WERI-Rb-1 (cell line): ENCODE measurements at regions not wholly inside any gene's neighbourhood (a gene's known extent, or its start where the extent isn't known, plus 50 kb on each side); places are given as distances from the start of the nearest gene placed in this dataset.

Experiments used
- DNase-seq: peaks from one replicate; pipeline ENCODE4 v3.0.0-alpha.2; 2020
- H3K27ac ChIP-seq: fragments of 250-450 bp; sonication (Bioruptor Pico); 2 replicates; pipeline ENCODE4 v1.5.1; 2020; ENCODE audit warnings: mild to moderate bottlenecking, moderate library complexity
- H3K27me3 ChIP-seq: fragments of 250-450 bp; sonication (Bioruptor Pico); 2 replicates; pipeline ENCODE4 v1.5.1; 2021; ENCODE audit warnings: mild to moderate bottlenecking, low read depth, moderate library complexity; ENCODE audit not compliant: insufficient read depth, severe bottlenecking
- H3K36me3 ChIP-seq: fragments of 250-450 bp; sonication (Bioruptor Pico); 2 replicates; pipeline ENCODE4 v1.5.1; 2020; ENCODE audit warnings: mild to moderate bottlenecking, moderate library complexity
- H3K4me3 ChIP-seq: 2 replicates; pipeline ENCODE4 v1.5.1; 2011; ENCODE audit warnings: low read depth, mild to moderate bottlenecking, control low read depth, low read length
- H3K9me3 ChIP-seq: fragments of 250-450 bp; sonication (Bioruptor Pico); 2 replicates; pipeline ENCODE4 v1.5.1; 2021; ENCODE audit warnings: mild to moderate bottlenecking, moderate library complexity; ENCODE audit not compliant: severe bottlenecking
- CTCF ChIP-seq: IDR thresholded peaks from 2 replicates; pipeline ENCODE4 v1.5.1; 2011; ENCODE audit warnings: low read depth, mild to moderate bottlenecking, control low read depth, inconsistent platforms, low read length

DNA sequence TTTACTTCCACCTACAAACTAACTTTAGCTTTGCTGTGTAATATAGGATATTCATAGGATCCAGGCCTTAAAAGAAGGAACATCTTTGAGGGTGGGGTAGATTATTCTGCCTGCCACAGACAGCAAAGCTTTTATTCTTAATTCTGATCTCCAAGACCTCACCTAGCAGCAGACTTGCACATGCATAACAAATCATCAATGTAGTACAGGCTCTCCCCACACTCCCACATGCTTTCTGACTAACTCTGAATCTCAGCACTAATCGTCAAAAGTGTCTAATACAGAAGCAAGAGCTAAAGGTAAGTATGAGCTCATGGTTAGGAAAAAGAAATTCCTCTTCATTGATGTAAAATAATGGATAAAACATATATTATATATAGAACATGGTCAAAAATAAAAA lies 1468.5 kb upstream of the B3GALT2 start:
- H3K36me3 ChIP-seq = no peaks in the 10 kb centered on the region

GRCh38 chr1:194653385-194653784 lies 1467.0 kb upstream of the B3GALT2 start:
- no peaks in the 10 kb centered on the region for H3K27me3 ChIP-seq
- no peaks in the 10 kb centered on the region for H3K36me3 ChIP-seq
- H3K9me3 ChIP-seq = no peaks in the 10 kb centered on the region
- DNase-seq = no peak
- H3K4me3 ChIP-seq = no peak overlapping the region
- no peak overlapping the region for H3K27ac ChIP-seq
- TF ChIP-seq CTCF = no peak

More for the DNA sequence above, 1468.5 kb upstream of the B3GALT2 start:
- Histone ChIP-seq H3K4me3 (no peak overlapping the region), H3K27ac (no peak overlapping the region), H3K9me3 (no peaks in the 10 kb centered on the region), H3K27me3 (no peaks in the 10 kb centered on the region)
- no peak for DNase-seq
- no peak for TF ChIP-seq CTCF

- no peaks in the 10 kb centered on the region for H3K27me3 ChIP-seq
- TF ChIP-seq CTCF = no peak
- H3K4me3 ChIP-seq = no peak overlapping the region
- H3K27ac ChIP-seq = no peak overlapping the region
- DNase-seq = no peak
- no peaks in the 10 kb centered on the region for H3K36me3 ChIP-seq
- H3K9me3 ChIP-seq = no peaks in the 10 kb centered on the region
Observed at GRCh38 chr1:194647118-194647517, 1460.7 kb upstream of the B3GALT2 start.

DNA sequence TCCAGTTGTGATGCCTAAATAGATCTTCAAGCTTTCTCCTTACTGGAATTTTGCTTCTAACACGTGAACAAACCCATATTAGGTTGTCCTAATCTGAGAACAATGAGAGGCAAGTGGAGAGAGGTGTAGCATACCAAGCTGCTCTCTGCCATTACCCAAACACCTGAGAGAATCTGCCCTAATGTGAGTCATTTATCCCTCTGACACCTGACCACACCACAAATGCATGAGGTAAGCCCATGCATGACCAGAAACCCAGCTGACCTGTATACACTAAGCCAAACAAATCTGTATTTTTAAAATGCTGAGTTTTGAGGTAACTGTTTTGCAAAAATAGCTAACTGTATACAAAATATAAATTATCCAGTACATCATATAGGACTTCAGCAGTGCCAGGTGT lies 1458.1 kb upstream of the B3GALT2 start:
- no peaks in the 10 kb centered on the region for H3K27me3 ChIP-seq
- no peak for TF ChIP-seq CTCF
- DNase-seq = no peak

GRCh38 chr1:194640322-194640721 lies 1453.9 kb upstream of the B3GALT2 start:
- Histone ChIP-seq H3K9me3 (no peaks in the 10 kb centered on the region), H3K27ac (no peak overlapping the region), H3K4me3 (no peak overlapping the region), H3K27me3 (no peaks in the 10 kb centered on the region), H3K36me3 (no peaks in the 10 kb centered on the region)
- TF ChIP-seq CTCF = no peak
- DNase-seq = no peak

More for the DNA sequence above, 1458.1 kb upstream of the B3GALT2 start:
- no peaks in the 10 kb centered on the region for H3K36me3 ChIP-seq
- H3K4me3 ChIP-seq = no peak overlapping the region
- H3K27ac ChIP-seq = no peak overlapping the region
- H3K9me3 ChIP-seq = no peaks in the 10 kb centered on the region

DNA sequence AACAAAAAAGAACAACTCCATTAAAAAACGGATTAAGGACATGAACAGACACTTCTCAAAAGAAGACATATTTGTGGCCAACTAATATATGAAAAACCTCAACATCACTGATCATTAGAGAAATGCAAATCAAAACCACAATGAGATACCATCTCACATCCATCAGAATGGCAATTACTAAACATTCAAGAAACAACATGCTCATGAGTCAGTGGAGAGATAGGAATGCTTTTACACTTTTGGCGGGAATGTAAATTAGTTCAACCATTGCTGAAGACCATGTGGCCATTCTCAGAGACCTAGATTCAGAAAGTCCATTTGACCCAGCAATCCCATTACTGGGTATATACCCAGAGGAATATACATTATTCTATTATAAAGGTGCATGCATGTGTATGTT lies 1442.6 kb upstream of the B3GALT2 start:
- no peak overlapping the region for H3K27ac ChIP-seq
- no peaks in the 10 kb centered on the region for H3K9me3 ChIP-seq
- no peaks in the 10 kb centered on the region for H3K27me3 ChIP-seq
- no peaks in the 10 kb centered on the region for H3K36me3 ChIP-seq
- H3K4me3 ChIP-seq = no peak overlapping the region
- no peak for TF ChIP-seq CTCF
- DNase-seq = no peak
